ENCODE measurements at regions not wholly inside any gene's neighbourhood (a gene's known extent, or its start where the extent isn't known, plus 50 kb on each side); places are given as distances from the start of the nearest gene placed in this dataset.

- no peak overlapping the region for H3K27ac ChIP-seq
- no peaks in the 10 kb centered on the region; the same call in 1 of the 2 replicates for H3K27me3 ChIP-seq (ENCODE audit: insufficient read depth, low read depth)
- H4K20me1 ChIP-seq (ENCODE audit: insufficient read depth): no peaks in the 10 kb centered on the region
- TF ChIP-seq EZH2 (IDR thresholded peaks at IDR 0.05; ENCODE audit: low read depth): no peak
- TF ChIP-seq, protein P1, sequence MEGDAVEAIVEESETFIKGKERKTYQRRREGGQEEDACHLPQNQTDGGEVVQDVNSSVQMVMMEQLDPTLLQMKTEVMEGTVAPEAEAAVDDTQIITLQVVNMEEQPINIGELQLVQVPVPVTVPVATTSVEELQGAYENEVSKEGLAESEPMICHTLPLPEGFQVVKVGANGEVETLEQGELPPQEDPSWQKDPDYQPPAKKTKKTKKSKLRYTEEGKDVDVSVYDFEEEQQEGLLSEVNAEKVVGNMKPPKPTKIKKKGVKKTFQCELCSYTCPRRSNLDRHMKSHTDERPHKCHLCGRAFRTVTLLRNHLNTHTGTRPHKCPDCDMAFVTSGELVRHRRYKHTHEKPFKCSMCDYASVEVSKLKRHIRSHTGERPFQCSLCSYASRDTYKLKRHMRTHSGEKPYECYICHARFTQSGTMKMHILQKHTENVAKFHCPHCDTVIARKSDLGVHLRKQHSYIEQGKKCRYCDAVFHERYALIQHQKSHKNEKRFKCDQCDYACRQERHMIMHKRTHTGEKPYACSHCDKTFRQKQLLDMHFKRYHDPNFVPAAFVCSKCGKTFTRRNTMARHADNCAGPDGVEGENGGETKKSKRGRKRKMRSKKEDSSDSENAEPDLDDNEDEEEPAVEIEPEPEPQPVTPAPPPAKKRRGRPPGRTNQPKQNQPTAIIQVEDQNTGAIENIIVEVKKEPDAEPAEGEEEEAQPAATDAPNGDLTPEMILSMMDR (conservative IDR thresholded peaks at IDR 0.05): no peak
- BruUV-seq (replicated peaks): no TSS peak
- no peaks in the 10 kb centered on the region for H3K9me2 ChIP-seq (ENCODE audit: insufficient read depth)
- no peaks in the 10 kb centered on the region for H3K4me1 ChIP-seq (replicated peaks; ENCODE audit: insufficient read depth)
- no peaks in the 10 kb centered on the region for H3K9me3 ChIP-seq (ENCODE audit: insufficient read depth, low read depth)
- CTCF ChIA-PET: interaction anchor here (0.6 kb wide), 1 partner anchor 36 kb away, joined by 4 read pairs; no protein-coding TSS in a partner anchor
- H3K4me3 ChIP-seq: no peak overlapping the region
- POLR2A ChIA-PET (ENCODE audit: unreplicated experiment): interaction anchor here (0.6 kb wide), 1 partner anchor 67 kb away, joined by 3 read pairs; no protein-coding TSS in a partner anchor
- H3K36me3 ChIP-seq (ENCODE audit: low read depth): no peaks in the 10 kb centered on the region
- no peak for DNase-seq
- intact Hi-C loops (cut with micrococcal nuclease; ENCODE audit: unreplicated experiment): no loop called here
- no peaks in the 10 kb centered on the region for H3F3A ChIP-seq (ENCODE audit: insufficient read depth, low read depth)
- H3K4me2 ChIP-seq: no peak overlapping the region
- H2AFZ ChIP-seq: no peak overlapping the region
- no peaks in the 10 kb centered on the region for H3K79me2 ChIP-seq (ENCODE audit: low read depth)
Measured at GRCh38 chr17:77020973-77021372, 119.8 kb upstream of the SEC14L1 start.

- Histone ChIP-seq H4K20me1 (ENCODE audit: insufficient read depth) (no peaks in the 10 kb centered on the region), H3K79me2 (ENCODE audit: low read depth) (no peaks in the 10 kb centered on the region), H3K27ac (no peak overlapping the region), H3K9me2 (ENCODE audit: insufficient read depth) (no peaks in the 10 kb centered on the region), H3K27me3 (ENCODE audit: insufficient read depth, low read depth) (no peaks in the 10 kb centered on the region; the same call in 1 of the 2 replicates), H3K4me1 (replicated peaks; ENCODE audit: insufficient read depth) (no peaks in the 10 kb centered on the region), H3K4me2 (no peak overlapping the region), H3K9me3 (ENCODE audit: insufficient read depth, low read depth) (no peaks in the 10 kb centered on the region), H3K4me3 (no peak overlapping the region), H3K36me3 (ENCODE audit: low read depth) (no peaks in the 10 kb centered on the region), H2AFZ (no peak overlapping the region), H3F3A (ENCODE audit: insufficient read depth, low read depth) (no peaks in the 10 kb centered on the region)
- ChIA-PET CTCF (no interaction called here), POLR2A (ENCODE audit: unreplicated experiment) (no interaction called here)
- TF ChIP-seq, protein P1 (conservative IDR thresholded peaks at IDR 0.05): no peak
- TF ChIP-seq EZH2 (IDR thresholded peaks at IDR 0.05; ENCODE audit: low read depth): no peak
- intact Hi-C loops (cut with micrococcal nuclease; ENCODE audit: unreplicated experiment): no loop called here
- DNase-seq: no peak
- BruUV-seq (replicated peaks): no TSS peak
Measured at GRCh38 chr17:77022766-77023165, 118.0 kb upstream of the SEC14L1 start.

- no peaks in the 10 kb centered on the region for H3K79me2 ChIP-seq (ENCODE audit: low read depth)
- no peaks in the 10 kb centered on the region for H3K9me2 ChIP-seq (ENCODE audit: insufficient read depth)
- intact Hi-C loops (cut with micrococcal nuclease; ENCODE audit: unreplicated experiment): no loop called here
- H2AFZ ChIP-seq: no peak overlapping the region
- H3F3A ChIP-seq (ENCODE audit: insufficient read depth, low read depth): no peaks in the 10 kb centered on the region
- H3K27ac ChIP-seq: no peak overlapping the region
- CTCF ChIA-PET: no interaction called here
- no peak for DNase-seq
- TF ChIP-seq EZH2 (IDR thresholded peaks at IDR 0.05; ENCODE audit: low read depth): no peak
- TF ChIP-seq, protein P1 (conservative IDR thresholded peaks at IDR 0.05): no peak
- H3K4me2 ChIP-seq: no peak overlapping the region
- POLR2A ChIA-PET (ENCODE audit: unreplicated experiment): no interaction called here
- H3K27me3 ChIP-seq (ENCODE audit: insufficient read depth, low read depth): peaks cover 3% of the 10 kb centered on the region; the same call in 1 of the 2 replicates
- H3K36me3 ChIP-seq (ENCODE audit: low read depth): no peaks in the 10 kb centered on the region
- H4K20me1 ChIP-seq (ENCODE audit: insufficient read depth): no peaks in the 10 kb centered on the region
- no TSS peak for BruUV-seq (replicated peaks)
- no peaks in the 10 kb centered on the region for H3K9me3 ChIP-seq (ENCODE audit: insufficient read depth, low read depth)
- H3K4me3 ChIP-seq: no peak overlapping the region
- no peaks in the 10 kb centered on the region for H3K4me1 ChIP-seq (replicated peaks; ENCODE audit: insufficient read depth)
Measured at GRCh38 chr17:77025781-77026180, 115.0 kb upstream of the SEC14L1 start.
